NT2/D1 (cell line): ENCODE measurements at regions not wholly inside any gene's neighbourhood (a gene's known extent, or its start where the extent isn't known, plus 50 kb on each side); places are given as distances from the start of the nearest gene placed in this dataset.

Experiments used
- DNase-seq: peaks from one replicate; pipeline ENCODE4 v3.0.0-alpha.2; 2011; ENCODE audit warnings: low read depth, low spot score
- H3K27me3 ChIP-seq: 2 replicates; pipeline ENCODE4 v1.6.0; 2011; ENCODE audit warnings: mild to moderate bottlenecking; ENCODE audit not compliant: insufficient read length, insufficient read depth
- H3K36me3 ChIP-seq: 2 replicates; pipeline ENCODE4 v1.6.1; 2011; ENCODE audit warnings: mild to moderate bottlenecking, low read length, mixed read lengths; ENCODE audit not compliant: insufficient read depth, insufficient read length
- H3K4me1 ChIP-seq: 2 replicates; pipeline ENCODE4 v1.5.1; 2011; ENCODE audit not compliant: insufficient read depth, insufficient read length
- H3K4me3 ChIP-seq: 2 replicates; pipeline ENCODE4 v1.5.1; 2011; ENCODE audit warnings: low read depth; ENCODE audit not compliant: insufficient read length
- H3K9ac ChIP-seq: 2 replicates; pipeline ENCODE4 v1.6.0; 2011; ENCODE audit warnings: low read depth; ENCODE audit not compliant: insufficient read length
- H3K9me3 ChIP-seq: 2 replicates; pipeline ENCODE4 v1.5.1; 2011; ENCODE audit warnings: mild to moderate bottlenecking, low read length; ENCODE audit not compliant: insufficient read depth
- SUZ12 ChIP-seq: IDR thresholded peaks from 2 replicates; pipeline ENCODE4 v1.6.1; 2011; ENCODE audit not compliant: insufficient read length, insufficient read depth; ENCODE audit errors: extremely low read depth
- YY1 ChIP-seq: IDR thresholded peaks from 2 replicates; pipeline ENCODE4 v1.6.1; 2011; ENCODE audit not compliant: insufficient read length, insufficient read depth
- ZNF274 ChIP-seq: IDR thresholded peaks from 2 replicates; pipeline ENCODE4 v1.6.1; 2011; ENCODE audit warnings: mild to moderate bottlenecking, low read depth, low read length

- Histone ChIP-seq H3K4me1 (no peaks in the 10 kb centered on the region), H3K4me3 (no peak overlapping the region), H3K27me3 (no peaks in the 10 kb centered on the region), H3K9ac (no peak overlapping the region), H3K9me3 (no peaks in the 10 kb centered on the region), H3K36me3 (no peaks in the 10 kb centered on the region)
- no peak for DNase-seq
- TF ChIP-seq YY1 (no peak), ZNF274 (no peak)
Measured at GRCh38 chr7:9204571-9204970, 771.2 kb downstream of the NXPH1 start.

GRCh38 chr7:9210114-9210513 lies 776.7 kb downstream of the NXPH1 start:
- Histone ChIP-seq H3K4me1 (no peaks in the 10 kb centered on the region), H3K4me3 (no peak overlapping the region), H3K9ac (no peak overlapping the region), H3K36me3 (no peaks in the 10 kb centered on the region), H3K9me3 (no peaks in the 10 kb centered on the region), H3K27me3 (no peaks in the 10 kb centered on the region)
- DNase-seq: no peak
- TF ChIP-seq ZNF274: no peak
- TF ChIP-seq SUZ12: no peak
- TF ChIP-seq YY1: no peak

- H3K4me3 ChIP-seq: no peak overlapping the region
- no peak overlapping the region for H3K9ac ChIP-seq
- DNase-seq: no peak
- H3K4me1 ChIP-seq: no peaks in the 10 kb centered on the region
- H3K9me3 ChIP-seq: no peaks in the 10 kb centered on the region
- no peaks in the 10 kb centered on the region for H3K27me3 ChIP-seq
- no peaks in the 10 kb centered on the region for H3K36me3 ChIP-seq
- TF ChIP-seq SUZ12: no peak
- no peak for TF ChIP-seq YY1
Measured at GRCh38 chr7:9217204-9217603, 783.8 kb downstream of the NXPH1 start.

- Histone ChIP-seq H3K4me1 (no peaks in the 10 kb centered on the region), H3K9me3 (no peaks in the 10 kb centered on the region), H3K27me3 (no peaks in the 10 kb centered on the region), H3K36me3 (no peaks in the 10 kb centered on the region), H3K4me3 (no peak overlapping the region), H3K9ac (no peak overlapping the region)
- TF ChIP-seq SUZ12 (no peak), YY1 (no peak), ZNF274 (no peak)
- DNase-seq: no peak
Measured at GRCh38 chr7:9226500-9226899, 793.1 kb downstream of the NXPH1 start.

- no peaks in the 10 kb centered on the region for H3K27me3 ChIP-seq
- no peak overlapping the region for H3K4me3 ChIP-seq
- H3K4me1 ChIP-seq: no peaks in the 10 kb centered on the region
- TF ChIP-seq ZNF274 (no peak), SUZ12 (no peak), YY1 (no peak)
- H3K9ac ChIP-seq: no peak overlapping the region
- H3K36me3 ChIP-seq: no peaks in the 10 kb centered on the region
- H3K9me3 ChIP-seq: no peaks in the 10 kb centered on the region
- DNase-seq: no peak
Measured at GRCh38 chr7:9231630-9232121, 798.3 kb downstream of the NXPH1 start.

DNA sequence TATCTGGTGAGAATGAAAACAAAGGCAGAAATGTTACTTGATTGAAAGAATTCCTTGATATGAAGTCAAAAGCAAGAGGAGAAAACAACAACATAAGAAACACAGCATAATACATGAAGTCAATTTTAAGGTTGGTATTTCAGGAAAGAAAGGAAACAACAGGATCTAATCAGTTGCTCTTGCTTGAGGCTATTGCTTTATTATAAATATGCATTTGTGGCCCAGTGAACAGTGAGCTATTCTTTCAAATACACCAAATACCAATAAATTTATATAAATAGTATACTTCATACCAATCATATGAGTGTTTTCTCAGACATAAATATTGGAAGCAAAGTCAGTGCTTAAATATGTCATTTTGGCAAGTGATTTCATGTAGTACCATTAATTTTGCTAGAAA lies 806.6 kb downstream of the NXPH1 start:
- Histone ChIP-seq H3K27me3 (no peaks in the 10 kb centered on the region), H3K9me3 (no peaks in the 10 kb centered on the region), H3K4me1 (no peaks in the 10 kb centered on the region), H3K36me3 (no peaks in the 10 kb centered on the region), H3K4me3 (no peak overlapping the region), H3K9ac (no peak overlapping the region)
- TF ChIP-seq YY1: no peak
- TF ChIP-seq ZNF274: no peak
- no peak for TF ChIP-seq SUZ12
- DNase-seq: no peak

GRCh38 chr7:9241826-9242225 lies 808.4 kb downstream of the NXPH1 start:
- no peak overlapping the region for H3K9ac ChIP-seq
- no peaks in the 10 kb centered on the region for H3K27me3 ChIP-seq
- TF ChIP-seq YY1 (no peak), SUZ12 (no peak)
- no peaks in the 10 kb centered on the region for H3K4me1 ChIP-seq
- no peaks in the 10 kb centered on the region for H3K36me3 ChIP-seq
- no peak overlapping the region for H3K4me3 ChIP-seq
- no peak for DNase-seq
- no peaks in the 10 kb centered on the region for H3K9me3 ChIP-seq

DNA sequence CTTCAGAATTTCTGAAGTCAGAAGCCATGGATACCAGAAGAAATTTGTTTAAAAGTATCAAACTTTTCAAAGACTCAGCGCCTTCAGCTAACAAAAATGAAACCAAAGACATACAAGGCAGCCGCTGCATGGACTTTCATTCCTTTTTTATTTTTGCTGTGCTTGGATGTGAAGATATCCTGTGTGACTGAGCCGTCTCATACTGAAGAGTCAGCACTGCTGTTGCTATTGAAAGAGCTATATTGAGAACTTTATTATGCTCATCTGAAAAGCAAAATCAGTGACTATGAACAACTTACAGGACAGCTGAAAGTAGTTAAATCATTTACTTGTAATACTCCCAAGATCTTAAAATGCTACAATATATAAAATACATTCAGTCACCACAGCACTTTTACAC lies 809.2 kb downstream of the NXPH1 start:
- Histone ChIP-seq H3K4me3 (no peak overlapping the region), H3K27me3 (no peaks in the 10 kb centered on the region), H3K9me3 (no peaks in the 10 kb centered on the region), H3K4me1 (no peaks in the 10 kb centered on the region), H3K36me3 (no peaks in the 10 kb centered on the region), H3K9ac (no peak overlapping the region)
- no peak for TF ChIP-seq YY1
- no peak for TF ChIP-seq SUZ12
- no peak for TF ChIP-seq ZNF274
- DNase-seq: no peak
